HG02610 (cell line): ENCODE measurements at regions not wholly inside any gene's neighbourhood (a gene's known extent, or its start where the extent isn't known, plus 50 kb on each side); places are given as distances from the start of the nearest gene placed in this dataset.
"Not testable (repeated sequence)": the region's sequence is repeated elsewhere in the genome, so short reads cannot be mapped to it uniquely, and the experiment has no call there.

Source experiments
- ATAC-seq: cut with Tn5 transposase; IDR thresholded peaks from one replicate; pipeline ENCODE4 v1.9.1; 2021; ENCODE audit warnings: mild to moderate bottlenecking, moderate library complexity; ENCODE audit not compliant: unreplicated experiment

- ATAC-seq = no peak
Observed at GRCh38 chr6:67882436-67883311, 752.4 kb upstream of the ADGRB3 start.

- ATAC-seq = no peak
Observed at GRCh38 chr6:67881706-67882065, 753.4 kb upstream of the ADGRB3 start.

GRCh38 chr6:67880939-67881705 is 754.0 kb upstream of the ADGRB3 start:
- ATAC-seq = no peak

DNA sequence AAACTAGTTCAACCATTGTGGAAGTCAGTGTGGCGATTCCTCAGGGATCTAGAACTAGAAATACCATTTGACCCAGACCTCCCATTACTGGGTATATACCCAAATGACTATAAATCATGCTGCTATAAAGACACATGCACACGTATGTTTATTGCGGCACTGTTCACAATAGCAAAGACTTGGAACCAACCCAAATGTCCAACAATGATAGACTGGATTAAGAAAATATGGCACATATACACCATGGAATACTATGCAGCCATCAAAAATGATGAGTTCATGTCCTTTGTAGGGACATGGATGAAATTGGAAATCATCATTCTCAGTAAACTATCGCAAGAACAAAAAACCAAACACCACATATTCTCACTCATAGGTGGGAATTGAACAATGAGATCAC is 754.7 kb upstream of the ADGRB3 start:
- ATAC-seq = not testable (repeated sequence)

DNA sequence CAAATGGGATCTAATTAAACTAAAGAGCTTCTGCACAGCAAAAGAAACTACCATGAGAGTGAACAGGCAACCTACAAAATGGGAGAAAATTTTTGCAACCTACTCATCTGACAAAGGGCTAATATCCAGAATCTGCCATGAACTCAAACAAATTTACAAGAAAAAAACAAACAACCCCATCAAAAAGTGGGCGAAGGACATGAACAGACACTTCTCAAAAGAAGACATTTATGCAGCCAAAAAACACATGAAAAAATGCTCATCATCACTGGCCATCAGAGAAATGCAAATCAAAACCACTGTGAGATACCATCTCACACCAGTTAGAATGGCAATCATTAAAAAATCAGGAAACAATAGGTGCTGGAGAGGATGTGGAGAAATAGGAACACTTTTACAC is 755.2 kb upstream of the ADGRB3 start:
- not testable (repeated sequence) for ATAC-seq

- ATAC-seq = not testable (repeated sequence)
Observed at GRCh38 chr6:67879105-67879904, 755.8 kb upstream of the ADGRB3 start.

- not testable (repeated sequence) for ATAC-seq
Observed at GRCh38 chr6:67878216-67878615, 756.9 kb upstream of the ADGRB3 start.

- ATAC-seq = no peak
Observed at GRCh38 chr6:67877288-67877687, 757.8 kb upstream of the ADGRB3 start.

DNA sequence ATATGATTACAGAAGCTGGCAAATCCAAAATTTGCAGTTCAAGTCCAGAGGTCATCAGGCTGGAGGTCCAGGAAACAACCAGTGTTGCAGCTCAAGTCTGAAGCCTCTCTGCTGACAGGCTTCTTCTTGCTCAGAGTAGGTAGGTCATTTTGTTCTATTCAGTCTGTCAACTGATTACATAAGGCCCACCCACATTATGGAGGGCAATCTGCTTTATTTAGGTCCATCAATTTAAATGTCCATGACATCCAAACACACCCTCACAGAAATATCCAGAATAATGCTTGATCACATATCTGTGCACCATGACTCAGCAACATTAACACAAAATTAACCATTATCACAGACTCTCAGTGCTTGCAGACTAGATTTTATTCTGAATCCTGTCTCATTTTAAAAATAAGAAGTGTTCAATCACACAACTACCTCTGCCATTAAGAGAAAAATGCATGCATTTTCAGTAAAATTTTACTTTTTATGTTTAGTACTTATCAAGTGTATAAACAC is 759.2 kb upstream of the ADGRB3 start:
- ATAC-seq = no peak

- ATAC-seq = no peak
Observed at GRCh38 chr6:67870321-67870720, 764.8 kb upstream of the ADGRB3 start.

DNA sequence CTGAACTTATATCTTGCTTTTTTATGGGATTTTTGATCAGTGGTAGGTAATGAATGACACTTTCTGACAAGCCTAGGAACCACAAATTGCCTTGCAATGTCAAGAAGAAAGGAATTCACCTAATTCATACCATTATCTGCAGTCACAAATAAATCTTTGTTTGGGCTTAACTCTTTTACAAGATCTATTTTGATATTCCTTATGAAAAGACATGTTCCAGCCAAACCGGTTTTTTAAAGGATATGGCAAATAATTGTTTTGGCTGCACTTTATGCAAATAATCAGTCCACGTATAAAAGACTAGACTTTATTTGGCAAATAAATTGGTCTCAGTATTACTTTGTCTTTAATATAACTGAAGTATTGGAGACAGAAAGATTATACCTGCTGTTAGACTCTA is 771.7 kb upstream of the ADGRB3 start:
- ATAC-seq = no peak

GRCh38 chr6:67854098-67854497 is 781.0 kb upstream of the ADGRB3 start:
- ATAC-seq = no peak

- no peak for ATAC-seq
Observed at GRCh38 chr6:67839818-67840217, 795.3 kb upstream of the ADGRB3 start.

DNA sequence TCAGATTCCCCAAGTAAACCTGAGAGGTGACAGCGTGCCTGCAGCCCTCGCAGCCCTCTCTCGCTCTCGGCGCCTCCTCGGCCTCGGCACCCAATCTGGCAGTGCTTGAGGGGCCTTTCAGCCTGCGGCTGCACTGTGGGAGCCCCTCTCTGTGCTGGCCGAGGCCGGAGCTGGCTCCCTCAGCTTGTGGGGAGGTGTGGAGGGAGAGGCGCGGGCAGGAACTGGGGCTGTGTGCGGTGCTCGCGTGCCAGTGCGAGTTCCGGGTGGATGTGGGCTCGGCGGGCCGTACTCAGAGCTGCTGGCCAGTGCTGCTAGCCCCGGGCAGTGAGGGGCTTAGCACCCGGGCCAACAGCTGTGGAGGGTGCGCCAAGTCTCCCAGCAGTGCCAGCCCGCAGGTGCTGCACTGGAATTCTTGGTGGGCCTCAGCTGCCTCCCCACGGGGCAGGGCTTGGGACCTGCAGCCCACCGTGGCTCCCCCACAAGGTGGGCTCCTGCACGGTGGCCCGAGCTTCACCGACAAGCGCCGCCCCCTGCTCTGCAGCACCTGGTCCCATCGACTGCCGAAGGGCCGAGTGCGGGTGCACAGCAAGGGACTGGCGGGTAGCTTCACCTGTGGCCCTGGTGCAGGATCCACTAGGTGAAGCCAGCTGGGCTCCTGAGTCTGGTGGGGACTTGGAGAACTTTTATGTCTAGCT is 809.7 kb upstream of the ADGRB3 start:
- no peak for ATAC-seq

- no peak for ATAC-seq
Observed at GRCh38 chr6:67818322-67818721, 816.8 kb upstream of the ADGRB3 start.

DNA sequence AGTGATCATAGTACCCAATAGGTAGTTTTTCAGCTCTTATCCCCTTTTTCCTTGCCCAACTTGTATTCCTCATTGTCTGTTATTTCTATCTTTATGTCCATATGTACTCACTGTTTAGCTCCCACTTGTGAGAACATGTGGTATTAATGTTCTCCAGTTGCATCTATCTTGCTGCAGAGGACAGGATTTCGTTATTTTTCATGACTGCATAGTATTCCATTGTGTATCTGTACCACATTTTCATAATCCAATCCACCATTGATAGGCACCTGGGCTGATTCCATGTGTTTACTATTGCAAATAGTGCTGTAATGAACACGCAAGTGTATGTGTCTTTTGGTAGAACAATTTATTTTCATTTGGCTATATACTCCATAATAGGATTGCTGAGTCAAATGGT is 819.5 kb upstream of the ADGRB3 start:
- no peak for ATAC-seq

DNA sequence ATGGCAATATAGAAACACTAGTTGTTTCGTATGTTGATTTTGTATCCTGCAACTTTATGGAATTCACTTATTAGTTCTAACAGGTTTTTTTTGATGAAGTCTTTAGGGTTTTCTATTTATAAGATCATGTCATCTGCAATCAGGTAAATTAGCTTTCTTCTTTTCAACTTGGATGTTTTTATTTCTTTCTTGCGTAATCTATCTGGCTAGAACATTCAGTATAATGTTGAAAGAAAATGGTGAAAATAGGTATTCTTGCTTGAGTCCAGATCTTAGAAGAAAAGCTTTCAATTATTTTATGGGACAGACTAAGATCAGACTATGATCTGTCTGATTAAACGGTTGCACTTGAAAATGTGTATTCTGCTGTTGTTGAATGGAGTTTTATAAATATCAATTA is 820.8 kb upstream of the ADGRB3 start:
- no peak for ATAC-seq

- no peak for ATAC-seq
Observed at GRCh38 chr6:67812693-67813092, 822.4 kb upstream of the ADGRB3 start.

DNA sequence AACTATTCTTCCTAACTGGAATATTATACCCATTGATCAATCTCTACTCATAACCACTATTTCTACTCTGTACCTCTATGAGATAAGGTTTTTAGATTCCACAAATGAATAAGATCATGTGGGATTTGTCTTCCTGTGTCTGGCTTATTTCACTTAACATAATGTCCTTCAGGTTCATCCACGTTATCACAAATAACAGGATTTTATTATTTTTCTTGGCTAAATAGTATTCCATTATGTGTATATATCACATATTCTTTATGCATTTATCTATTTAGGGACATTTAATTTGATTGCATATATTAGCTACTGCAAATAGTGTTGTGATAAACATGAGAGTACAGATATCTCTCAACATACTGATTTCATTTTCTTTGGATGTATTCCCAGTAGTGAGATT is 823.0 kb upstream of the ADGRB3 start:
- no peak for ATAC-seq

DNA sequence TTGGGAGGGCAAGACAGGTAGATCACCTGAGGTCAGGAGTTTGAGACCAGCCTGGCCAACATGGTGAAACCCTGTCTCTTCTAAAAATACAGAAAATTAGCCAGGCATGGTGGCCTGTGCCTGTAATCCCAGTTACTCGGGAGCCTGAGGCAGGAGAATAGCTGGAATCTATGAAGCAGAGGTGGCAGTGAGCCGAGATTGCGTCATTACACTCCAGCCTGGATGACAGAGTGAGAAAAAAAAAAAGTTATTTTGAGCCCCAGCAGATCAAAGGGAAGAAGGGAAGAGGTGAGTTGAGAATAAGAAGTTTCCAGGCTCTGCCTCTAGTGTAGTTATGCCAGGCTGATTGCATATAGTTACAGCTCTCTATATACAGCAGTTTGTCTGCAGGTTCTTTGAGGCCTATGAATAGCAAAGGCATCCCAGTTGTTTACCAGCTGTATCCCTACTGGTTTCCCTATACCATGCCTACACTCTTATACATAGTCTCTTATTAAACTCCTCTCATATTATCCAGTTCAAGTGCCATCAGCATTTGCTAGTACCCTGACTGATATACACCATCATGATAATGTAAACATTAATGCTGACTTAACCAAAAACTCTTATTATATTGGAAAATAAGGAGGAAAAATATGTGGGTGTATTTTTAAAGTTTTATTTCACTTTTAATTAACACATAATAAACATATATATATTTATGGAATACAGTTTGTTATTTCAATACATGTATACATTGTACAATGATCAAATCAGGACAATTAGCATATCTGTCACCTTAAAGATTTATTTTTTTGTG is 823.6 kb upstream of the ADGRB3 start:
- no peak for ATAC-seq
